ENCODE measurements at regions not wholly inside any gene's neighbourhood (a gene's known extent, or its start where the extent isn't known, plus 50 kb on each side); places are given as distances from the start of the nearest gene placed in this dataset.

GRCh38 chr10:44725404-44725803, 185.7 kb upstream of the TMEM72 start:
- TF ChIP-seq POLR2AphosphoS5 (IDR thresholded peaks at IDR 0.05; ENCODE audit: insufficient read depth in 1 of 2, low read depth in 1 of 2) (no peak), POLR2A (IDR thresholded peaks at IDR 0.05) (no peak)
- TF ChIP-seq, protein P1, sequence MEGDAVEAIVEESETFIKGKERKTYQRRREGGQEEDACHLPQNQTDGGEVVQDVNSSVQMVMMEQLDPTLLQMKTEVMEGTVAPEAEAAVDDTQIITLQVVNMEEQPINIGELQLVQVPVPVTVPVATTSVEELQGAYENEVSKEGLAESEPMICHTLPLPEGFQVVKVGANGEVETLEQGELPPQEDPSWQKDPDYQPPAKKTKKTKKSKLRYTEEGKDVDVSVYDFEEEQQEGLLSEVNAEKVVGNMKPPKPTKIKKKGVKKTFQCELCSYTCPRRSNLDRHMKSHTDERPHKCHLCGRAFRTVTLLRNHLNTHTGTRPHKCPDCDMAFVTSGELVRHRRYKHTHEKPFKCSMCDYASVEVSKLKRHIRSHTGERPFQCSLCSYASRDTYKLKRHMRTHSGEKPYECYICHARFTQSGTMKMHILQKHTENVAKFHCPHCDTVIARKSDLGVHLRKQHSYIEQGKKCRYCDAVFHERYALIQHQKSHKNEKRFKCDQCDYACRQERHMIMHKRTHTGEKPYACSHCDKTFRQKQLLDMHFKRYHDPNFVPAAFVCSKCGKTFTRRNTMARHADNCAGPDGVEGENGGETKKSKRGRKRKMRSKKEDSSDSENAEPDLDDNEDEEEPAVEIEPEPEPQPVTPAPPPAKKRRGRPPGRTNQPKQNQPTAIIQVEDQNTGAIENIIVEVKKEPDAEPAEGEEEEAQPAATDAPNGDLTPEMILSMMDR (IDR thresholded peaks at IDR 0.05) = no peak

Measured in vagina (tissue), 2 donors.